Esophagus squamous epithelium (tissue), 5 donors: ENCODE measurements at regions not wholly inside any gene's neighbourhood (a gene's known extent, or its start where the extent isn't known, plus 50 kb on each side); places are given as distances from the start of the nearest gene placed in this dataset.

ENCODE experiments used
- DNase-seq: peaks from one replicate; lab custom pipeline; 2025; lab: John Stamatoyannopoulos, UW
- H3K27ac ChIP-seq, 4 donors: fragments of 200-600 bp; sonication (generic); one replicate each; pipeline ENCODE4 v1.5.1; 2016 to 2019; ENCODE audit warnings: mild to moderate bottlenecking in 1 of 4
- H3K27me3 ChIP-seq, 4 donors: fragments of 200-600 bp; sonication (generic); 1 replicate in 3 of 4; 2 replicates in 1 of 4; pipeline versions ENCODE4 v1.5.1 to v1.6.0; 2017 to 2021; ENCODE audit warnings: antibody characterized with exemption in 1 of 4
- H3K36me3 ChIP-seq, 3 donors: fragments of 200-600 bp; sonication (generic); one replicate each; pipeline ENCODE4 v1.5.1; 2016 to 2019
- H3K4me1 ChIP-seq, 3 donors: fragments of 200-600 bp; sonication (generic); one replicate each; pipeline ENCODE4 v1.5.1; 2017 to 2019
- H3K4me3 ChIP-seq, 4 donors: fragments of 200-600 bp; sonication (generic); 1 replicate in 3 of 4; 2 replicates in 1 of 4; pipeline ENCODE4 v1.5.1; 2016 to 2019; ENCODE audit warnings: mild to moderate bottlenecking in 2 of 4, moderate library complexity in 1 of 4
- H3K9me3 ChIP-seq, 3 donors: fragments of 200-600 bp; sonication (generic); one replicate each; pipeline ENCODE4 v1.5.1; 2016 to 2019
- CTCF ChIP-seq, 6 experiments: fragments of 450-650 bp in 4 of 6; fragments of 200-600 bp in 2 of 6; sonication (generic) in 2 of 6; IDR thresholded peaks; one replicate each; pipeline ENCODE4 v1.5.1; 2016 to 2019; ENCODE audit warnings: antibody characterized with exemption in 6 of 6, mild to moderate bottlenecking in 4 of 6, moderate library complexity in 4 of 6
- POLR2A ChIP-seq, 4 donors: fragments of 450-650 bp; IDR thresholded peaks; one replicate each; pipeline ENCODE4 v1.6.1; 2017; ENCODE audit warnings: antibody characterized with exemption in 4 of 4, mild to moderate bottlenecking in 4 of 4, moderate library complexity in 3 of 4
- WGBS, 2 donors: methylation state at CpG; one replicate each; pipeline ENCODE4 v1.1.5; 2018; 5-methylcytosine and 5-hydroxymethylcytosine counted together
- intact Hi-C: fragments of 100-400 bp; cut with DNase I; formaldehyde crosslinking; loops from one replicate; pipeline ENCODE4 v1.15.0; 2022
- donor health status: DM: yes; HTN: yes; CAD: no.

DNA sequence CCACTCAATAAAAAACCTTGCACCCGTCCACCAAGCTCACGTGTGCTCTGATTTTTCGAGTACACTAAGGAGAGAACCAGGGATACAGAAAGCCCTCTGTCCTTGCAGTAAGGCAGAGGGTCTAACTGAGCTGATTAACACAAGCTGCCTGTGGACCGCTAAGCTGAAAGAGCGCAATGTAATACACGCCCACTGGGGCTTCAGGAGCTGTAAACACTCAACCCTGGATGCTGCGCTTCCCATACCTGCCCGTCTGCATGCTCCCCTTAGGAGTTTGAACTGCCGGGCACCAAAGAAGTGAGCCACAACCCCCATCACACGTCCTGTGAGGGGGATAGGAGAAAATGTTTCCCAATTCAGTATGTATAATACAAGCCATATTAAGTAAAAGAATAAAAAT lies 664.8 kb downstream of the PCDH18 start:
- H3K27me3 ChIP-seq, result no peaks in the 10 kb centered on the region
- WGBS, 2 donors, result 76 to 81% methylated on average over 6 to 7 of the region's 10 CpGs
- H3K36me3 ChIP-seq, result no peaks in the 10 kb centered on the region
- intact Hi-C loops, result no loop called here
- TF ChIP-seq CTCF (IDR thresholded peaks at IDR 0.05), result no peak
- no peak for TF ChIP-seq POLR2A (IDR thresholded peaks at IDR 0.05)
- no peak for DNase-seq
- H3K9me3 ChIP-seq, result no peaks in the 10 kb centered on the region
- no peaks in the 10 kb centered on the region for H3K4me1 ChIP-seq
- H3K4me3 ChIP-seq, result no peak overlapping the region
- no peak overlapping the region for H3K27ac ChIP-seq

DNA sequence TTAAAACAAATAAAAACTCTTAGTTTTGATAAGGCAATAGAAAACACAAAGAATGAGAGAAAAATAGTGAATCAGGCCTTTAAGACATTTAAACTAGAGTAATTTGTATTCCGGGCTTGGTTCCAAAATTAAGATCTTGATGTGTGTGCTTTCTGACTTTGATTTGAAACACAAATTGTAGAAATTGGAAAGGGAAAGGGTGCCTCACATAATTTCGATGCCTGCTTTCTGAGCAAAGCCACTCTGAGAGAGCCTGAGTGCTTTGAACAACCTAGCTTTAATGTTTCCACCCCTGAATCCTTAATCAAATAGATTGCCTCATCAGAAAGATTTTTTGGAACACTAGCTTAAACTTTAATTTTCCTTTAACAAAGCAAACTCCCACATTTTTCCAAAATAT lies 666.8 kb downstream of the PCDH18 start:
- Histone ChIP-seq H3K36me3 (no peaks in the 10 kb centered on the region), H3K4me3 (no peak overlapping the region), H3K27ac (no peak overlapping the region), H3K4me1 (no peaks in the 10 kb centered on the region), H3K9me3 (no peaks in the 10 kb centered on the region), H3K27me3 (no peaks in the 10 kb centered on the region)
- 31 to 39% methylated on average over 2 of the region's 2 CpGs for WGBS, 2 donors
- intact Hi-C loops, result no loop called here
- DNase-seq, result no peak
- TF ChIP-seq POLR2A (IDR thresholded peaks at IDR 0.05) (no peak), CTCF (IDR thresholded peaks at IDR 0.05) (no peak)

GRCh38 chr4:136864604-136865185 lies 667.6 kb downstream of the PCDH18 start:
- Histone ChIP-seq H3K36me3 (no peaks in the 10 kb centered on the region), H3K4me1 (no peaks in the 10 kb centered on the region), H3K9me3 (no peaks in the 10 kb centered on the region), H3K27ac (no peak overlapping the region), H3K4me3 (no peak overlapping the region), H3K27me3 (no peaks in the 10 kb centered on the region)
- TF ChIP-seq POLR2A (IDR thresholded peaks at IDR 0.05) (no peak), CTCF (IDR thresholded peaks at IDR 0.05) (peak; percentile 27 to 72 (median 54))
- DNase-seq, result no peak
- intact Hi-C loops, result no loop called here
- WGBS, 2 donors, result 0% methylated on average over 2 of the region's 2 CpGs

GRCh38 chr4:136863756-136864155 lies 668.5 kb downstream of the PCDH18 start:
- Histone ChIP-seq H3K27ac (no peak overlapping the region), H3K9me3 (no peaks in the 10 kb centered on the region), H3K27me3 (no peaks in the 10 kb centered on the region), H3K36me3 (no peaks in the 10 kb centered on the region), H3K4me1 (no peaks in the 10 kb centered on the region), H3K4me3 (no peak overlapping the region)
- WGBS, 2 donors, result 7 to 8% methylated on average over 1 of the region's 1 CpG
- intact Hi-C loops, result no loop called here
- TF ChIP-seq CTCF (IDR thresholded peaks at IDR 0.05) (no peak), POLR2A (IDR thresholded peaks at IDR 0.05) (no peak)
- DNase-seq, result no peak

DNA sequence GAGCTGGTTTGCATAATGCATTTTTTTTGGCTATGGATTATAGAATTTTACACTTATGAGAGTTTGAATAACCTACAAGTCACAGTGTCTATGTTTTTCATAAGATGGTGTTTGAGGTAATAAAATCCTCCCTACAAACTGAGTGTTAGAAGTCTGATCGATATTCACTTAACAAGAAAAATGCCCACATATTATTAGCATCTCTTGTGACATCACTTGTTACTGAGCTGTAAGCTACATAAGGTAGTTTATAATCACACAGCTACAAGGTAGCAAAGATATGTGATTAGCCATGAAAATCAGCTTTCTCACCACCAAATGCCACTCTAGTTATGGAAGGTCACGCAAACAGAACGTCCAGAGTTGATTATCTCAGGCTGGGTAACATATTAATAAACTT lies 669.6 kb downstream of the PCDH18 start:
- 77 to 80% methylated on average over 3 of the region's 3 CpGs for WGBS, 2 donors
- DNase-seq, result no peak
- intact Hi-C loops, result no loop called here
- Histone ChIP-seq H3K27me3 (no peaks in the 10 kb centered on the region), H3K36me3 (no peaks in the 10 kb centered on the region), H3K27ac (no peak overlapping the region), H3K9me3 (no peaks in the 10 kb centered on the region), H3K4me1 (no peaks in the 10 kb centered on the region), H3K4me3 (no peak overlapping the region)
- TF ChIP-seq CTCF (IDR thresholded peaks at IDR 0.05) (no peak), POLR2A (IDR thresholded peaks at IDR 0.05) (no peak)
